ENCODE measurements at regions not wholly inside any gene's neighbourhood (a gene's known extent, or its start where the extent isn't known, plus 50 kb on each side); places are given as distances from the start of the nearest gene placed in this dataset.
A peak's percentile ranks its signal among the peaks of the same experiment; 100 is the strongest.

GRCh38 chr5:8895062-8895461 lies 650.8 kb downstream of the SEMA5A start:
- Histone ChIP-seq H3K4me3 (no peak overlapping the region), H3K4me1 (no peaks in the 10 kb centered on the region), H3K36me3 (no peaks in the 10 kb centered on the region), H3K9me3 (no peaks in the 10 kb centered on the region), H3K27me3 (no peaks in the 10 kb centered on the region), H3K27ac (no peak overlapping the region)
- intact Hi-C loops (cut with DNase I): no loop called here
- no peak for DNase-seq
- no peak for ATAC-seq
- TF ChIP-seq CTCF (IDR thresholded peaks at IDR 0.05): no peak
- WGBS, 2 donors: 78 to 81% methylated on average over 4 of the region's 4 CpGs

- Histone ChIP-seq H3K27me3 (no peaks in the 10 kb centered on the region), H3K36me3 (no peaks in the 10 kb centered on the region), H3K4me1 (no peaks in the 10 kb centered on the region), H3K4me3 (no peak overlapping the region), H3K27ac (no peak overlapping the region), H3K9me3 (no peaks in the 10 kb centered on the region)
- intact Hi-C loops (cut with DNase I): no loop called here
- TF ChIP-seq CTCF (IDR thresholded peaks at IDR 0.05): no peak
- WGBS, 2 donors: 85 to 93% methylated on average over 1 of the region's 1 CpG
- no peak for ATAC-seq
- DNase-seq: no peak
Observed at GRCh38 chr5:8895599-8895998, 650.3 kb downstream of the SEMA5A start.

- intact Hi-C loops (cut with DNase I): no loop called here
- TF ChIP-seq CTCF (IDR thresholded peaks at IDR 0.05): no peak
- Histone ChIP-seq H3K9me3 (no peaks in the 10 kb centered on the region), H3K4me3 (no peak overlapping the region), H3K27ac (no peak overlapping the region), H3K4me1 (no peaks in the 10 kb centered on the region), H3K27me3 (no peaks in the 10 kb centered on the region), H3K36me3 (no peaks in the 10 kb centered on the region)
- 84 to 89% methylated on average over 5 of the region's 5 CpGs for WGBS, 2 donors
- DNase-seq (no peak), ATAC-seq (no peak)
Observed at GRCh38 chr5:8897316-8897715, 648.6 kb downstream of the SEMA5A start.

GRCh38 chr5:8905021-8905420 lies 640.9 kb downstream of the SEMA5A start:
- intact Hi-C loops (cut with DNase I): no loop called here
- Histone ChIP-seq H3K27ac (no peak overlapping the region), H3K4me3 (no peak overlapping the region), H3K4me1 (no peaks in the 10 kb centered on the region), H3K36me3 (no peaks in the 10 kb centered on the region), H3K9me3 (peaks cover 0 to 3% (median 0%) of the 10 kb centered on the region in 11 donors), H3K27me3 (no peaks in the 10 kb centered on the region)
- whole genome bisulfite sequencing, 2 donors: 16 to 19% methylated on average over 2 of the region's 2 CpGs
- DNase-seq (peak in 1 of 2 donors; percentile 9), ATAC-seq (no peak)
- no peak for TF ChIP-seq CTCF (IDR thresholded peaks at IDR 0.05)

Data from heart right ventricle (tissue), 16 donors.